NCI-H82 (cell line): ENCODE measurements at regions not wholly inside any gene's neighbourhood (a gene's known extent, or its start where the extent isn't known, plus 50 kb on each side); places are given as distances from the start of the nearest gene placed in this dataset.

Experiments
- DNase-seq: peaks from one replicate; lab custom pipeline; 2025; lab: John Stamatoyannopoulos, UW

DNA sequence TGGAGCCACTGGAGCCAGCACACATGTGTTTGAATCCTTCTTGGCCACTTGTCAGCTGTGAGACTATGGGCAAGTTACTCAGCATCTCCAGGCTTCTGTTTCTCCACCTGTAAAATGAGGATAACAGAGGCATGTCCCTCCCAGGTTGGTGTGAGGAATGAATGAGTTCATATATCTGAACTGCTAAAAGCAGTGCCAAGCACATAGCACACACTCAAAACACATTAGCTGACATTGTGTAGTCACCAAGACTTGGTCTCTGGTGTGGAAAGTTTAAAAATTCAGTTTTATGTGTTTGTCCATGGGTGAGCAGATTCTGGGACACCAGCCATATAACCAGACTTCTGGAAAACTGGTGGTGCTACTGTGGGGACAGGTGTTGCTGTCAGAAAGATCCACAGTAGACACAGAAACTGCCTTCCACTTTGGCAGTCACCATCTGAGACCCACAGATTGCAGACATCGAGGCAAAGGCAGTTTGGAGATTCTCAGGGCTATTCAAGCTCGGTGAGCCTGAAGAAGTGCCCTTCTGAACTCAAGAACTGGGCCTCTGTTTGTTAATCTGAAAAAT is 115.8 kb downstream of the MRPL14 start:
- no peak for DNase-seq

DNA sequence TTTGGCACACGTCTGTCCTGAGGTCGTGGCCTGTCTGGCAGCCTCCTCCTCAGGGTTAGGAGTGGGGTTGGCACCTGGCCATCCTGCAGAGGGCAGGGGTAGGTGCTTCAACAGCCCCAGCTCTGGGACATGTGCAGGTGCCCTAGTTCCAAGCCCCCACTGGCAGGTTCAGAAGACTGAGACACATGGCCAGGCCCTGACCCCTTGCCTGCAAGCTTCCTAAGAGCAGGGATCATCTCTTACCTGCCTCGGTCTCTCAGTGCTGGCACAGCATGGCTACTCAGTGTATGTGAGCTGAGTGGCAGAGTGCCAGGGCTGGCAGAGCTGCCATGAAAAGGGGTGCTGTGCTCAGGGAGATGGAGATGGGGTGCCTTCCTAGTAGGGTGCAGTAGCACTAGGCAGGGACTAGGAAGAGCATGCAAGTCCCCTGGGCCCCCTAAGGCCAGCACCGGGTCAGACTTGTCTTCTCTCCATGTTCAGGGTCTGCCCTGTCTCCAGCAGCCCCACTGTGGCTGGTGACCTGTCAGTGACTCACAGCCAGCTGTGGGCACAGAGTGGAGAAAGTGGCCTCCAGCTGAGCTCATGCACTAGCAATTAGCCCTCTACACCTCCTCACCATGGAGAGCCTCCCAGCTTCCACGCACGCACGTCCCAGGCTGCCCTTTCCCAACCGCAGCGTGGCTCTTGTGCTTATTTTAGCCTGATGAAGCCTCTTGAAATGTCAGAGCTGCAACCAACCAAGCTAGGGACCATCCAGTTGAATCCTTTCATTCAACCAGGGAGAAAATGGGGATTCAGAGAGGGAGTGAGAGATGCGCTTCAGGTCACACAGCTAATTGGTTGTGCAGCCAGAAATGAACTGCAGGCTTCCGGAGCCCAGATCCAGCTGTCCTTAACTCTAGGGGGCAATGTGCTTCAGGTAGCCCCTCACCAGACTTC is 116.6 kb downstream of the MRPL14 start:
- DNase-seq, result peak; percentile 22

DNA sequence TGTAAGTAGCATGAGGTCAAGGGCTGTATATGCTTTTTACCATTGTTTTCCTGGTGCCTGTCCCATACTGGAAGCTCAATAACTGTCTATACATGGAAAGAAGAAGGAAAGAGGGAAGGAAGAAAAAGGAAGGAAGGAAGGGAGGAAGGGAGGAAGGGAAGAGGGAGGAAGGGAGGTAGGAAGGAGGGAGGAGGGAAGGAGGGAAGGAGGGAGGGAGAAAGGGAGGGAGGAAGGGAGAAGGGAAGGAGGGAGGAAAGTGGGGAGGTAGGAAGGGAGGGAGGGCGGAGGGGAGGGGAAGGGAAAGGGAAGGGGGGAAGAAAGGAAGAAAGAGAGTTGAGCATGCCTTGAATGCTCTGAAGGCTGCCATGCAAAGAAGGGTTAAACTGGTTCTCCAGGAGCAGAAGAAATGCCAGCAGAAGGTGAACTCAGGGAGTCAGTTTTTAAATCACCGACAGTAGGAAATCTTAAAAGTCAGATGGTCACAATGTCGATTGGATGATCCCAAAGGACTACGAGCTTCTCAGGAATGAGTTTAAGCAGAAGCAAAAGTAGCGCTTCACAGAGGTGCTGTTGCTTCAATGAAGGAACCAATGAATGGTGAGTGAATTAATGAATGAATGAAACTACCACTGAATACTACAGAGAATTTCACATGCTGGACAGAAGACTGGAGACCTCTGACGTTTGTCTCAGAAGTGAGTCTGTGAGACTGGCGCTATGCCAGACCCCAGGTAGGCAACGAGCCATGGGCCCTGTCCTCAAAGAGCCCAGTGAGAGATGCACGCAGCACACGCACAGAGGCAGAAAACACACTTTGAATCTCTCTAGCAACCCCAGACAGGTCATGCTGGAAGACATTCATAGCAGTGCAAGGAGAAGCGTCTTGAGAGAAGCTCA is 117.6 kb downstream of the MRPL14 start:
- DNase-seq, result no peak

DNA sequence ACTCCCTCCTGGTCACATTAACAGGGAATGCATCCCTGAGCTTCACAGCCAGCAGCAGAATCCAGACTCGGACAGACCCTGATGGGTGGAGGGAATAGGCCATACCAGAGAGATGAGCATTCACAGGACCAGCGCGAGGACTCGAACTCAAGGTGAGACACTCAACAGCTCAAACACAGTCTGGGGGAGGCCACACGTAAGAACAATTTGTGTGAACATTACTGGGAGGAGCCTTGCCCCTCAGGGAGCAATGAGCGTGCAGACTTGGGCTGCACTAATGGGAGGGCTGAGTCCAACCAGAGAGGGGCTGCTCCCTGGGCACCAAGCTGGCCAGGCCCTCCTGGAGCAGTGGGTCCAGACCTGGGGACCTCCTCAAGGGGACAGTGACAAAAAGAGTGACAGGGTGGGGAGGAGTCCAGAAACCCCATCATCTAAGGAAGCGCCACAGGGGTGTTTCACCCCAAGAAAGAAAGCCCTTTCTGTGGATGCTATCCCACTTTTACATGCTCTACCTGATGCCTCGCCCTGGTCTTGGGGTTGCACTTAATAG is 118.4 kb downstream of the MRPL14 start:
- DNase-seq, result no peak

DNA sequence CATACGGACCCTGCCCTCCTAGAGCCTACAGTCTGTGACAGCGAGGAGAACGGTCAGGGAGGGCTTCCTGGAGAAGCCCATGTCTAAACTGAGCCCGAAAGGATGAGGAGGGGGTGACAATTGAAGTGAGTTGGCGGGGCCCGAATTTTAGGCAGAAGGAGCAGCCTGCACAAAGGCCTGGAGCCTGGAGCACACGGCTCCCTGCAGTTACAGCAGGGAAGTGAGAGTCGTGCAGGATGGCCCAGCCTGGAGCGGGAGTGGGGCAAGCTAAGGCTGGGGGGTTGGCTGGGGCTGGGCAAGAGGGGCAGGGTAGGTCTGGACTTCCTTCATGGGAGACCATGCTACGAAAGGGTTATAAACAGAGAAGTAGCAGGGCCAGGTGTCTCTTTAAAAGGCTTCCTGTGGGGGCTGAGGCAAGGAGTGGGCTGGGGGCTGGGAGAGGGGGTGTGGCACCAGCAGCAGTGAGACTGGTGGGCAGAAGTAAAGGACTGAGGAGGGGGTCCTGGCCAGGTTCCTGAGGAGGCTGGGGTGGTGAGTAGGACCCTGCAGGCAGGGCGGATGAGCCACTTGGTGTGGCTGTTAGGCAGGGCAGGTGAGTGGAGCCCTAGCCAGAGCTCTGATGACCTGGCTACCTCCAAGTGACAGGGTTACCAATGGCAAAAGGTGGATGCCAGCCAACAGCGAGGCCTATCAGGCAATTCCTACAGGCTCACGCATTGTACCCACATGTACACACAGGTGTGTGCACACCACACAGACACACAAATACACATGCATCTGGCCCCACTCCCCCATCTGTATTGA is 119.2 kb downstream of the MRPL14 start:
- DNase-seq, result no peak

DNA sequence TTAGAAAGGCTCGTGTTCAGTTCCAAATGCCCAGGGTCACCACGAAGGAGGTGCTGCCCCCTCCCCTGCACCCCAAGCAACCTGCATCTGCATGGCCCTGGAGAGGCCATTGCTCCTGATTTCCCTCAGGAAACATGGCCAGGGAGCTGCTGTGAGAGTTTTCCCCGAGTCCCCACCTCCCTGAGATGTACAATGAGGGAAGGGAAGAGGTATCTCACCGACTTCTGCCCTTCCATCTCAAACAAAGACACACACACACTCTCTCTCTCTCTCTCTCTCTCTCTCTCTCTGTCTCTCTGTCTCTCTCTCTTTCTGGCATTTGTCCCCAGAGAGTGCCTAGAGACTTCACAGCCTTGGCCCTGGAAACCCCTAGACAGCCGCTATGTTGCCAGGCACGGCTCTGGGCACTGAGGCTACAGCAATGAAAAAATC is 120.4 kb downstream of the MRPL14 start:
- DNase-seq, result no peak

DNA sequence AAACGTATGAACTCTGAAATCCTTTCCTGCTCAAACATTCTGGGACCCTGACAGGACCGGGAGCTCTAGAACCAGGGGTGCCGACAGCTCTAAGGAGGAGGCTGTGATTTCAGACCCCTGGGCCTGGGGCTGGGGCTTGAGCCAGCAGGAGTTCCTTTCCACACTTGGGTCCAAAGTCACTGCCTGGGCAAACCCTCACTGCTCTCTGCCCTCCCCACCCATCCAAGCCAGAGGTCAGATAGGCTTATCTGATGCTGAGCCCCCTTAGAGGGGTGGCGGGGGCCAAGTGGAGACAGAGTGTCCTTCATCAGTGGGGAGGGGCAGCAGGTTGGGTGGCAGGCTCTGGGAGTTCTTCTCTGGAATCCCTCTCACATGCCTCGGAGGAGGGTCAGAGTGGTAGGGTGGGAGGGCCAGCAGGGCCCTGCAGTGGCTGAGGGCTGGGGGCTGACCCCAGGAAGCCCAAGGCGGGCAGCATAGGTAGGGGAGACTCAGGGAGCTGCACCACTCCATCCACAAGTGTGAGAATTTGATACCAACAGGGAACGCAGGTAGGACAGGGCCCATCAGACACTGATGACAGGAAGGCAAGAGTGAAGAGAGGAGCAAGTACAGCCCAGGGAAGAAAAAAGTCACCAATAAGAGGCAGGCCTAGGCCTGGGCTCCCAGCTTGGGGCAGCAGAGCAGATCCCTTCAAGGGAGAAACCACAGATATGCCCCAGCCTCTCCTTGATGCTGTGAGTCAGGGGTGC is 121.0 kb downstream of the MRPL14 start:
- DNase-seq, result no peak

DNA sequence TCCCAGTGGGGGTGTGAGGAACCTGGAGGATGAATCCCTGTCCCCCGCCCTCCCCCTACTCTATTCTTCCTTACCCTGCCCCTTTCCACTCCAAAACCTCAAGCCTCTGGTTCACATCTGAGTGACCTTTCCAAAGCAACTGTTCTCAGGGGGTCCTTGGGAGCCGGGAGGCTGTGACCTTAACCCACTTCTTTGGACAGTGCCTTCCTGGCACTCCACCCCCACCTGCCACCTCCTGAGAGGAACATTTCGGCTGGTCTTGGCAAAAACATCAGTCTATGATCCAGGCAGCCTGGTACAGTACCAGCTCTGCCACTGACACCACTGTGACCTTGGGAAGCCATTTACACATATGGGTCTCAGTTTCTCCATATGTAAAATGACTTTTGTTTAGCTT is 121.7 kb downstream of the MRPL14 start:
- DNase-seq, result no peak

DNA sequence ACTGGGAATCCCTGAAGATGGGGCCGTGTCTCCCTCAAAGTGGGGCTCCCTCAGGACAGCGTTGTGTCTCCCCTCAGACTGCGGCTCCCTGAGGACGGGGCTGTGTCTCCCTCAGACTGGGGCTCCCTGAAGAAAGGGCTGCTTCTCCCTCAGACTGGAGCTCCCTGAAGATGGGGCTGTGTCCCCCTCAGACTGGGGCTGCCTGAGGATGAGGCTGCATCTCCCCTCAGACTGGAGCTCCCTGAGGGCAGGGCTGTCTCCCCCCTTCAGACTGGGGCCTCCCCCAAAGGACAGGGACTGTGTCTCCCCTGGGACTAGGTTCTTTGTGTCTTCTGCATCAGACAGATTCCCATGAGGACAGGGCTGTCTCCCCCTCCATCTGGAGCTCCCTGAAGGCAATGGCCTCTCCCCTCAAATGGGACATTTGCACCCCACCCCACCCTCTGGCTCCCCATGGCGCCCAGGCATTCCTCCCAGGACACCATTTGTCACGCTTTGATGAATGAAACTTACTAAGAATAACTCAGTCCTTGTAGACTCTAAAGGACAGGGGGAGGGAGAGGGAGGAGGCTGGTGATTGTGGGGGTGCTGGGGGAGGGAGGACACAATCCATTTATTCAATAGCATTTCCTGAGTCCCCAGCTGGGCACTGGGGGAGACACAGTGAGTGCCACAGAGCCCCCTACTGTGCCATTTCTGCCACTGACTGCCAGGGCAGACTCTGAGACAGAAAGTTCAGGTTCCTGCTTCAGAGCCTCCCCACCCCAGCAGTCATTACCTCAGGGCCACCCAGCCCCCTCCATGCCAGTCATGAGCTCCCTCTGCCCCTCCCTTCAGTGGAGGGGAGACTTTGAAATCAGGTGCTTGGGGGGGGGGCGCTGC is 122.4 kb downstream of the MRPL14 start:
- DNase-seq, result peak; percentile 44

DNA sequence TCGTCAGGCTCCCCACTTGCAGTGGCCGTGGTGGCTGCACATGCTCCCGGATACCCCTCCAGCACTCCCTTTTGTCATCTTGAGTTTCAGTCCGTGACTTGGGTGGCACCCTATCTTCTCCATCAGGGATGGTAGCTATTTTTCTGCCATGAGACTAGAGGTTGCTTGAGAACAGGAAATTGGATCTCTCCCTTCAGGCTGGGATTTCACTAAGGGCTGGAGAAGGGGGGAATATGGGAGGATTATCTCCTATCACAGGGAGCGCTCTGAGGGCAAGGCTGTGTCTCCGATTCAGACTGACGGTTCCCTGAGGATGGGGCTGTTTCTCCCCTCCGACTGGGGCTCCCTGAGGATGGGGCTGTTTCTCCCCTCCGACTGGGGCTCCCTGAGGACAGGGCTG is 123.1 kb downstream of the MRPL14 start:
- DNase-seq, result peak; percentile 69

DNA sequence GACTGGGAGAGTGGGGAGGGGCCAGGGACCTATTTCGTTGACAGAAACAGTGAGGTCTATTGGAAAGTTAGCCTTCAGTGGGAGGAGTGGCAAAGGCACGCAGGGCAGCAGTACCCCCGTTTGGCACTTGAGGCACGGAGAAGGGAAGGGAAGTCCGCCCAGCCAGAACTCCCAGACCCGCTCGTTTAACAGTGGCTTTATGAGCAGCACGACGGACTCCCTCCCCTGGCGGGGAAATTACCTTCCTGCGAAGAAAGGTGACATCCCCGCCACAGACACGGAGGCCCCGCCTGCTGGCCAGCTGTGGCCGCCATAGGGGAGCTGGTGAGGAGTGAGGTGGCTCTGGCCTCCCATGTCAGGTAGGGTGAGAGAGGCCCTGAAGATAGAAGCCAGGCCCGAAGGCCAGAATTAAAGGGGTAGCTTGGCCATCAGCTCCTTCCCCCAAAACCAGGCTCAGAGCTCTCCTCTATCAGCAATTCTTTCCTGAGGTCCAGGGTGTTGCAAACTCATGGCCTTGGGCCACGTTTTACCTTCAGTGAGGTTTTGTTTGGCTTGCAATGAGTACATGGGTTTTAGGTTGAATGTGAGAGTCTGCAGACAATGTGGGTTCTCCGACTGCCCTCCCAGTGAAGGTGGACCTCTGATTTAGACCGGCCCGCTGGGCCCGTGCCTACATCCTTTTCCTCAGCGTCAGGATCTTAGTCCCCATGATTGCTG is 123.7 kb downstream of the MRPL14 start:
- peak; percentile 55 for DNase-seq

DNA sequence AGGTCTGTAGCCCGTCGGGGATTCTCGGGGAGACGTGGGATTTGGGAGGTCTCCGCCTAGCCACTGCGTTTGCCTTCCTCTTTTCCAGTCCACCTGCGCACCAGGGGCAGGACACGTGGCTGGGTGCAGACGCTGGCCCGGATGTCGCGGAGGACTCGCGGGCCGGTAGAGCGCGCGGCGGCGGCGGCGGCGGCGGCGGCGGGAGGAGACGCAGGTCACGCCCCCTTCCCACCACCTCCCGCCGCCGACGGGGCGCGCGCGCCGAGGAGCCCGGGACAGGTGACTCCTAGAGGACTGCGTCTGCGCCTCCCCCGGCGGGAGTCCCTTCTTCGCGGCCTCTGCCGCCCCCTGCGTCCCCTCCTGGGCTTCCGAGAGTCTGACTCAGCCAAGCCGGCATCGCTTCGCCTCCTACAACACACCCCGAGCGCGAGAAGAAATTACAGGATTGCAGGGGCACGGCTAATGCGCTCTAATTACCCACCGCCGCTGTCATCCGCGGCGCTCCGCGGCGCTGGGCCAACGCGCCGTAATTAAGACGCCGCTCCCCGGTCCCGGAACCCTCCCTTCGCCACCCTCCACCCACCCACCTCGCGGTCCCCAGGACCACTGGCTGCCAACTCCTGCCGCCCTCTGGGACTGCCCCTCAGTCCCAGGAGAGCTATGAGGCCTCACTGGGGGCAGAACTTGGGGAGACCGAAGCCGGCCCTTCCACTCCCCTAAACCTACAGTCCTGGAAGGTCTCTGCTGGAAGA is 124.5 kb downstream of the MRPL14 start:
- peak; percentile 91 for DNase-seq

DNA sequence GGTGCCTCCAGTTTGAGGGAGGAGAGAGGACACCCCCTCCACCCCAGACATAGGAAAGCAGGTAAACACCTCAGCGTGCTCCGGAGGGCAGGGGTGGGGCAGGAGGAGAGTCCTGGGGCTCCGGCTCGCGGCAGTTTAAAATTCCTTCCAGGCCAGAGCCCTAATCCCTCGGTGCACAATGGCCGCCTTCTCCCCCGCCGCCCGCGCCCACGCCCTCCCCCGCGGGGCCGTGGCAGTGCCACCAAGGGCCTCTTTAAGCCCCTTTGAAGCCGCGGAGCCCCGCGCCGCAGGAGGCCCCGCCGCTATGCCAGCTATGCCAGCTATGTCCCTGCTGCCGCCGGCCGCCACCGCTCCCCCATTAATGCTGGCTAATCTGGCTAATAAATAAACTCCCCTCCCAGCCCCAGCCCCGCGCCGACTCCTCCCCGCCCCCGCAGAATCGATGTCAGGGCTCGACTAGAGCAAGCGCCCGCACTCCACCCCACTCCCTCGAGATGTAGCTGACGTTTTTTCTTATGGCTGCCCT is 125.1 kb downstream of the MRPL14 start:
- peak; percentile 91 for DNase-seq

DNA sequence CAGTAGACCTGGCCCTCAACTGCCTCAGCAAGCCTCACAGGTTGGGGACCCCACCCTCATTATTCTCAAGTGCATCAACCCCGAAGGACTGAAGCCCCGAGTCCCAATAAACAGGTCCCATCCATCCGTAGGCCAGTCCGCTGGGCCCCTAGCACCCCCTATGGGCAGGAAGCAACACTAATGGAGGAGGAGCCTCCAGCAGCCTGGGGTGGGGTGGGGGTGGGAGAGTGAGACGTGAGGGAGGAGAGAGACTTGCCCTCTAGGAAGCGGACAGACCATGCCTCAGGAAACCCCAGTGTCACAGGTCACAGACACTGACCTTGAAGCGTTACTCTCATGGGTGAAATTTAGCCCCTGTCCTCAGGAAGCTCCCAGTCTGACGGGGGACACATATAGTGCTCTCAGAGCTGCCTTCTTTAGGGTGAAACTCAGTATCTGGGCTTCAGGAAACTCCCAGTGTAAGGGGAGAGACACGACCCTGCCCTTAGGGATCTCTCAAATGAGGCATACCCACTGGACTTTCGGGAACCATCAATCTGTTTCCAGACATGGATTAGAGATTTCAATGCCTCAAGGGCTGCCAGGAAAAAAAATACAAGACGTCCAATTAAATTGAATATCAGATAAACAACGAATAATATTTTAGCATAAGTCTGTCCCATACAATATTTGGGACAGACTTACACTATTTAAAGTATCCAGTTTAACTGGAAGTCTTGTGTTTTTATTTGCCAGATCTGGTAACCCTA is 125.8 kb downstream of the MRPL14 start:
- DNase-seq, result peak; percentile 66

DNA sequence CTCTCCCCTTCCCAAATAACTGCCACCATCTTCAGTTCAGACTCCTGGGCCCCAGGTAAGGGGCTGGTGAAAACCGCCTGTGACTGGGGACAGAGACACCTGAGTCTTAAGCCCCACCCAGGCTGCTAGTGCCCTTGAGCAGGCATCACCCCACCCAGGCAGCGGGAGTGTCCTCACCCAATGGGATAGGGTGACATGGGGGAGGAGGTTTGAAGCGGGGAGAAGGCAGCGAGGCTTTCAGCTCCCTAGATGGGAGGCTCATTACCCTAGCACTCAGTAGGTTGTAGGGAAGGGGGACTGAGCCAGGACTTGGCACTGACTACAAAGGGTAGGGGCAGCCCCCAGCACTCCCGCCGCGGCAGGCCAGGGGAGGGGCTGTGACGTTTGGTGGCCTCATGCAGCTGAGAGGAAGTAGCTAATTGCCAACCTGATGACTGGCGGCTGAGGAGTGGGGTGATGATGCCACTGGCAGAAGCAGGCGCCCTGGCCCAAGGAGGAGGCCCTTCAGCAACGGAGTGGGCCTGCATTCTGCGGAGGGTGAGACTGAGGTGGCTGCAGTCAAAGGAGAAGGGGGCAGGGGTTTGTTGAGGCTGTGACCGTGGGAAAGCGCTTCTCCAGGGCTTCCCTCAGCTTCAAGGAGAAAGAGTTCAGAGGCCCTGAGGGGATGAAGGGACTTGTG is 126.9 kb downstream of the MRPL14 start:
- DNase-seq, result no peak

DNA sequence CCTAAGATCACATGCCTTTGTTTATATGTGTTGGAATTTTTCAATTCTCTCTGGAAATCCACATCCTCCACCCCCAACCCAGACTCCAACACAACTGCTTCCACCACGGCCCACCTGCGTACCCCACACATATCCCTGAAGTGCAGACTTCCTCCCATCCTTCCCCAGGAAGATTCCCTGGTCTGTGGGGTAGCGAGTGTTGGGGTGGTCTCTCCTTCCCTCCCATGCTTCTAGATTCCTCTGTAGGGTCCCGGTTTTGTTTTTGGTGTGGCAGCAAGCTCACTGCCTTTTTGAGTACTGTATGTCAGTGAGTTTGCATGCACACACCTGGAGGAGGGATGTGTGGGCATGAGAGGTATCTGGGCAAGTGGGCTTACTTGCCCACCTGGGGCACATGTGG is 127.6 kb downstream of the MRPL14 start:
- DNase-seq, result no peak
